Glutamatergic neuron (in vitro differentiated cells): ENCODE measurements at regions not wholly inside any gene's neighbourhood (a gene's known extent, or its start where the extent isn't known, plus 50 kb on each side); places are given as distances from the start of the nearest gene placed in this dataset.

Experiments
- DNase-seq: peaks from one replicate; pipeline ENCODE4 v3.0.0; 2022
- H3K27ac Mint-ChIP-seq: one replicate; pipeline ENCODE4 v1.8.0; 2020; ENCODE audit warnings: mild to moderate bottlenecking, mixed read lengths, inconsistent platforms; ENCODE audit not compliant: unreplicated experiment
- H3K27me3 Mint-ChIP-seq: one replicate; pipeline ENCODE4 v1.8.0; 2020; ENCODE audit warnings: mild to moderate bottlenecking, moderate library complexity, mixed read lengths, inconsistent platforms; ENCODE audit not compliant: unreplicated experiment
- H3K36me3 Mint-ChIP-seq: one replicate; pipeline ENCODE4 v1.8.0; 2020; ENCODE audit warnings: mild to moderate bottlenecking, mixed read lengths, inconsistent platforms; ENCODE audit not compliant: unreplicated experiment
- H3K4me1 Mint-ChIP-seq: one replicate; pipeline ENCODE4 v1.8.0; 2020; ENCODE audit warnings: mild to moderate bottlenecking, low read depth, mixed read lengths, inconsistent platforms; ENCODE audit not compliant: unreplicated experiment
- H3K4me3 Mint-ChIP-seq: one replicate; pipeline ENCODE4 v1.8.0; 2020; ENCODE audit warnings: mild to moderate bottlenecking, mixed read lengths, inconsistent platforms; ENCODE audit not compliant: unreplicated experiment
- H3K9me3 Mint-ChIP-seq: one replicate; pipeline ENCODE4 v1.8.0; 2020; ENCODE audit warnings: mild to moderate bottlenecking, moderate library complexity, mixed read lengths, inconsistent platforms; ENCODE audit not compliant: unreplicated experiment
- TF ChIP-seq, protein P1 (sequence below): fragments of 200-600 bp; sonication (generic); IDR thresholded peaks from one replicate; pipeline ENCODE4 v1.5.0; 2021; ENCODE audit not compliant: partially characterized antibody, unreplicated experiment

GRCh38 chr7:125445836-125446235 is 516.2 kb upstream of the POT1 start:
- no peak for DNase-seq
- Mint-ChIP-seq H3K27me3 (no peaks in the 10 kb centered on the region), H3K36me3 (peaks cover 4% of the 10 kb centered on the region), H3K27ac (no peak overlapping the region), H3K4me3 (no peak overlapping the region), H3K4me1 (no peaks in the 10 kb centered on the region), H3K9me3 (no peaks in the 10 kb centered on the region)
- TF ChIP-seq, protein P1, sequence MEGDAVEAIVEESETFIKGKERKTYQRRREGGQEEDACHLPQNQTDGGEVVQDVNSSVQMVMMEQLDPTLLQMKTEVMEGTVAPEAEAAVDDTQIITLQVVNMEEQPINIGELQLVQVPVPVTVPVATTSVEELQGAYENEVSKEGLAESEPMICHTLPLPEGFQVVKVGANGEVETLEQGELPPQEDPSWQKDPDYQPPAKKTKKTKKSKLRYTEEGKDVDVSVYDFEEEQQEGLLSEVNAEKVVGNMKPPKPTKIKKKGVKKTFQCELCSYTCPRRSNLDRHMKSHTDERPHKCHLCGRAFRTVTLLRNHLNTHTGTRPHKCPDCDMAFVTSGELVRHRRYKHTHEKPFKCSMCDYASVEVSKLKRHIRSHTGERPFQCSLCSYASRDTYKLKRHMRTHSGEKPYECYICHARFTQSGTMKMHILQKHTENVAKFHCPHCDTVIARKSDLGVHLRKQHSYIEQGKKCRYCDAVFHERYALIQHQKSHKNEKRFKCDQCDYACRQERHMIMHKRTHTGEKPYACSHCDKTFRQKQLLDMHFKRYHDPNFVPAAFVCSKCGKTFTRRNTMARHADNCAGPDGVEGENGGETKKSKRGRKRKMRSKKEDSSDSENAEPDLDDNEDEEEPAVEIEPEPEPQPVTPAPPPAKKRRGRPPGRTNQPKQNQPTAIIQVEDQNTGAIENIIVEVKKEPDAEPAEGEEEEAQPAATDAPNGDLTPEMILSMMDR: no peak

DNA sequence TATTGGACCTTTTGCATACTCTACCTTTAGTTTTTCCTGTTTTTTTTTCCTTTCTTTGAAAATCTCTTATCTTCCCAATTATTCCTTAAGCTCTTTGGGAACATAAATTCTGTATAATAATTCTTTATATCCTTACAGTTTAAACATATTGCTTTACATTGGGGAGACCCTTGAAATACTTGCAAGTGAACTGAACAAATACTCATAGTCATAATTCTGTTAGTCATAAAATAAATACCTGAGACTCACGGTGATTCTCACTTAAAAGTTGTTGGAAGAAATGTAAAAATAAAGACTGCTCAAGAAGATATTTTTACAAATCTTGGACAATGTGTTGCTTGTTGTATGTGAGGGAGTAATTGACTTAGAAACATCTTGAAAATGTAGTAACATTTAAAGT is 515.2 kb upstream of the POT1 start:
- Mint-ChIP-seq H3K27me3 (no peaks in the 10 kb centered on the region), H3K4me3 (no peak overlapping the region), H3K27ac (no peak overlapping the region), H3K9me3 (no peaks in the 10 kb centered on the region), H3K36me3 (peaks cover 4% of the 10 kb centered on the region), H3K4me1 (no peaks in the 10 kb centered on the region)
- DNase-seq: no peak
- TF ChIP-seq, protein P1: no peak

DNA sequence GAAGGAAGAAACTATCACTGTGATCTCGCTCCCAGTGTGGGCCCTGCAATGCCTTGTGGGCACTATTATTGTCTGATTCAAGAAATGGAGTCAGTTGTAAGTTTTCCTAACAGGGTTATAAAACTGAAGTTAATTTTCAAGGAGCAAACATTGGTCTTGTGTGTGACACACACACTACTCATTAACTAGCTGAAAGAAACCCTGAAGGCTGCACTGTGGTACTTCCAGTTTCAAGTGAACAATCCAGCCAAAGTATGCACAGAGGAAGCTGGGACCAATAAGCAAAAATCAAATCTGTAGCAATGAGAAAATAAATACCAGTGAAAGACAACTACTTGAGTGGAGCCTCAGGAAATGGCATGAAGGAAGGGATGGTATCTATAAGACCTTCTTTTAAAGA is 506.6 kb upstream of the POT1 start:
- no peaks in the 10 kb centered on the region for H3K4me1 Mint-ChIP-seq

GRCh38 chr7:125431349-125431748 is 501.7 kb upstream of the POT1 start:
- Mint-ChIP-seq H3K27me3 (no peaks in the 10 kb centered on the region), H3K4me1 (peaks cover 2% of the 10 kb centered on the region), H3K27ac (no peak overlapping the region), H3K4me3 (no peak overlapping the region), H3K36me3 (no peaks in the 10 kb centered on the region), H3K9me3 (no peaks in the 10 kb centered on the region)
- TF ChIP-seq, protein P1: no peak
- DNase-seq: no peak

More for the DNA sequence above, 506.6 kb upstream of the POT1 start:
- H3K9me3 Mint-ChIP-seq: no peaks in the 10 kb centered on the region
- no peaks in the 10 kb centered on the region for H3K36me3 Mint-ChIP-seq
- DNase-seq: no peak
- no peak overlapping the region for H3K27ac Mint-ChIP-seq
- no peak overlapping the region for H3K4me3 Mint-ChIP-seq
- TF ChIP-seq, protein P1: no peak
- H3K27me3 Mint-ChIP-seq: no peaks in the 10 kb centered on the region

GRCh38 chr7:125430013-125430412 is 500.4 kb upstream of the POT1 start:
- Mint-ChIP-seq H3K4me3 (no peak overlapping the region), H3K27ac (no peak overlapping the region), H3K4me1 (peaks cover 2% of the 10 kb centered on the region), H3K36me3 (no peaks in the 10 kb centered on the region), H3K9me3 (no peaks in the 10 kb centered on the region), H3K27me3 (no peaks in the 10 kb centered on the region)
- no peak for DNase-seq
- TF ChIP-seq, protein P1: no peak
